ENCODE measurements at regions not wholly inside any gene's neighbourhood (a gene's known extent, or its start where the extent isn't known, plus 50 kb on each side); places are given as distances from the start of the nearest gene placed in this dataset.

- TF ChIP-seq GATA1 (IDR thresholded peaks at IDR 0.05; ENCODE audit: low read depth, low read length), result no peak
- TF ChIP-seq POLR2A (IDR thresholded peaks at IDR 0.05; ENCODE audit: low read length), result no peak
Measured at GRCh38 chr6:80482056-80482455, 375.6 kb downstream of the BCKDHB start.

GRCh38 chr6:80480421-80481157, 374.1 kb downstream of the BCKDHB start:
- no peak for DNase-seq
- TF ChIP-seq GATA1 (IDR thresholded peaks at IDR 0.05; ENCODE audit: low read depth, low read length), result no peak

More at GRCh38 chr6:80482056-80482455, 375.6 kb downstream of the BCKDHB start:
- DNase-seq, result no peak

GRCh38 chr6:80478030-80478429, 371.6 kb downstream of the BCKDHB start:
- DNase-seq, result no peak
- TF ChIP-seq POLR2A (IDR thresholded peaks at IDR 0.05; ENCODE audit: low read length) (no peak), GATA1 (IDR thresholded peaks at IDR 0.05; ENCODE audit: low read depth, low read length) (no peak)

- TF ChIP-seq GATA1 (IDR thresholded peaks at IDR 0.05; ENCODE audit: low read depth, low read length) (no peak), POLR2A (IDR thresholded peaks at IDR 0.05; ENCODE audit: low read length) (no peak)
- no peak for DNase-seq
Measured at GRCh38 chr6:80477591-80477990, 371.1 kb downstream of the BCKDHB start.

GRCh38 chr6:80472271-80472670, 365.8 kb downstream of the BCKDHB start:
- no peak for TF ChIP-seq POLR2A (IDR thresholded peaks at IDR 0.05; ENCODE audit: low read length)
- TF ChIP-seq GATA1 (IDR thresholded peaks at IDR 0.05; ENCODE audit: low read depth, low read length), result no peak
- DNase-seq, result no peak

GRCh38 chr6:80469977-80470376, 363.5 kb downstream of the BCKDHB start:
- TF ChIP-seq POLR2A (IDR thresholded peaks at IDR 0.05; ENCODE audit: low read length) (no peak), GATA1 (IDR thresholded peaks at IDR 0.05; ENCODE audit: low read depth, low read length) (no peak)
- DNase-seq, result no peak

- TF ChIP-seq GATA1 (IDR thresholded peaks at IDR 0.05; ENCODE audit: low read depth, low read length), result no peak
- TF ChIP-seq POLR2A (IDR thresholded peaks at IDR 0.05; ENCODE audit: low read length), result no peak
- DNase-seq, result no peak
Measured at GRCh38 chr6:80468398-80468797, 361.9 kb downstream of the BCKDHB start.

- no peak for DNase-seq
- TF ChIP-seq GATA1 (IDR thresholded peaks at IDR 0.05; ENCODE audit: low read depth, low read length) (no peak), POLR2A (IDR thresholded peaks at IDR 0.05; ENCODE audit: low read length) (no peak)
Measured at GRCh38 chr6:80467408-80467807, 360.9 kb downstream of the BCKDHB start.

- TF ChIP-seq GATA1 (IDR thresholded peaks at IDR 0.05; ENCODE audit: low read depth, low read length) (no peak), POLR2A (IDR thresholded peaks at IDR 0.05; ENCODE audit: low read length) (no peak)
- no peak for DNase-seq
Measured at GRCh38 chr6:80466981-80467380, 360.5 kb downstream of the BCKDHB start.

GRCh38 chr6:80465513-80465912, 359.0 kb downstream of the BCKDHB start:
- DNase-seq, result no peak
- no peak for TF ChIP-seq GATA1 (IDR thresholded peaks at IDR 0.05; ENCODE audit: low read depth, low read length)
- no peak for TF ChIP-seq POLR2A (IDR thresholded peaks at IDR 0.05; ENCODE audit: low read length)

- no peak for DNase-seq
- no peak for TF ChIP-seq POLR2A (IDR thresholded peaks at IDR 0.05; ENCODE audit: low read length)
- TF ChIP-seq GATA1 (IDR thresholded peaks at IDR 0.05; ENCODE audit: low read depth, low read length), result no peak
Measured at GRCh38 chr6:80464901-80465300, 358.4 kb downstream of the BCKDHB start.

- DNase-seq, result no peak
- TF ChIP-seq GATA1 (IDR thresholded peaks at IDR 0.05; ENCODE audit: low read depth, low read length) (no peak), POLR2A (IDR thresholded peaks at IDR 0.05; ENCODE audit: low read length) (no peak)
Measured at GRCh38 chr6:80463197-80463596, 356.7 kb downstream of the BCKDHB start.

GRCh38 chr6:80460257-80460865, 353.9 kb downstream of the BCKDHB start:
- DNase-seq, result no peak
- TF ChIP-seq POLR2A (IDR thresholded peaks at IDR 0.05; ENCODE audit: low read length), result no peak
- no peak for TF ChIP-seq GATA1 (IDR thresholded peaks at IDR 0.05; ENCODE audit: low read depth, low read length)

GRCh38 chr6:80457439-80457933, 351.0 kb downstream of the BCKDHB start:
- TF ChIP-seq POLR2A (IDR thresholded peaks at IDR 0.05; ENCODE audit: low read length) (no peak), GATA1 (IDR thresholded peaks at IDR 0.05; ENCODE audit: low read depth, low read length) (no peak)
- no peak for DNase-seq

Measured in erythroblast (primary cell).